Right atrium auricular region (tissue), 2 donors: ENCODE measurements at regions not wholly inside any gene's neighbourhood (a gene's known extent, or its start where the extent isn't known, plus 50 kb on each side); places are given as distances from the start of the nearest gene placed in this dataset.

Experiments
- DNase-seq: peaks from one replicate; pipeline ENCODE4 v3.0.0-alpha.2; 2019; ENCODE audit warnings: low spot score
- H3K27ac ChIP-seq, 2 donors: fragments of 200-600 bp; sonication (generic); 1 replicate in 1 of 2; 2 replicates in 1 of 2; pipeline ENCODE4 v1.5.1; 2016 to 2019
- H3K27me3 ChIP-seq, 2 donors: fragments of 200-600 bp; sonication (generic); one replicate each; pipeline versions ENCODE4 v1.5.1 to v1.6.0; 2017 to 2019
- H3K36me3 ChIP-seq: fragments of 200-600 bp; sonication (generic); one replicate; pipeline ENCODE4 v1.5.1; 2016
- H3K4me1 ChIP-seq, 2 donors: fragments of 200-600 bp; sonication (generic); one replicate each; pipeline versions ENCODE4 v1.5.1 to v1.6.0; 2017 to 2019
- H3K4me3 ChIP-seq, 2 donors: fragments of 200-600 bp; sonication (generic); 1 replicate in 1 of 2; 2 replicates in 1 of 2; pipeline ENCODE4 v1.5.1; 2017 to 2019; ENCODE audit warnings: mild to moderate bottlenecking in 1 of 2, moderate library complexity in 1 of 2
- H3K9me3 ChIP-seq, 2 donors: fragments of 200-600 bp; sonication (generic); one replicate each; pipeline ENCODE4 v1.5.1; 2019
- CTCF ChIP-seq, 2 donors: fragments of 200-600 bp; sonication (generic); IDR thresholded peaks; one replicate each; pipeline ENCODE4 v1.5.1; 2019; ENCODE audit warnings: antibody characterized with exemption in 2 of 2

GRCh38 chr7:16114633-16115032, 306.7 kb downstream of the CRPPA start:
- Histone ChIP-seq H3K4me1 (no peaks in the 10 kb centered on the region), H3K27ac (no peak overlapping the region), H3K9me3 (peaks cover 0 to 25% of the 10 kb centered on the region in 2 donors), H3K27me3 (no peaks in the 10 kb centered on the region), H3K36me3 (no peaks in the 10 kb centered on the region), H3K4me3 (no peak overlapping the region)
- DNase-seq = no peak
- peak in 1 of 2 donors; percentile 48 for TF ChIP-seq CTCF (IDR thresholded peaks at IDR 0.05)

GRCh38 chr7:16114071-16114470, 307.3 kb downstream of the CRPPA start:
- Histone ChIP-seq H3K9me3 (peaks cover 0 to 31% of the 10 kb centered on the region in 2 donors), H3K27me3 (no peaks in the 10 kb centered on the region), H3K4me1 (no peaks in the 10 kb centered on the region), H3K27ac (no peak overlapping the region), H3K36me3 (no peaks in the 10 kb centered on the region), H3K4me3 (no peak overlapping the region)
- DNase-seq = no peak
- no peak for TF ChIP-seq CTCF (IDR thresholded peaks at IDR 0.05)

- no peak overlapping the region for H3K4me3 ChIP-seq
- H3K4me1 ChIP-seq = no peaks in the 10 kb centered on the region
- DNase-seq = no peak
- H3K27me3 ChIP-seq = no peaks in the 10 kb centered on the region
- no peaks in the 10 kb centered on the region for H3K36me3 ChIP-seq
- no peak overlapping the region for H3K27ac ChIP-seq
- H3K9me3 ChIP-seq = peaks cover 0 to 41% of the 10 kb centered on the region in 2 donors
- no peak for TF ChIP-seq CTCF (IDR thresholded peaks at IDR 0.05)
Observed at GRCh38 chr7:16113058-16113457, 308.3 kb downstream of the CRPPA start.

- Histone ChIP-seq H3K27ac (no peak overlapping the region), H3K4me3 (no peak overlapping the region), H3K36me3 (no peaks in the 10 kb centered on the region), H3K27me3 (no peaks in the 10 kb centered on the region), H3K4me1 (no peaks in the 10 kb centered on the region), H3K9me3 (peaks cover 7 to 61% of the 10 kb centered on the region in 2 donors)
- no peak for DNase-seq
- TF ChIP-seq CTCF (IDR thresholded peaks at IDR 0.05) = no peak
Observed at GRCh38 chr7:16106869-16107268, 314.5 kb downstream of the CRPPA start.

GRCh38 chr7:16106300-16106699, 315.0 kb downstream of the CRPPA start:
- no peaks in the 10 kb centered on the region for H3K4me1 ChIP-seq
- no peak overlapping the region for H3K27ac ChIP-seq
- H3K36me3 ChIP-seq = no peaks in the 10 kb centered on the region
- no peaks in the 10 kb centered on the region for H3K27me3 ChIP-seq
- H3K9me3 ChIP-seq = peaks cover 7 to 62% of the 10 kb centered on the region in 2 donors
- no peak for TF ChIP-seq CTCF (IDR thresholded peaks at IDR 0.05)
- no peak for DNase-seq
- no peak overlapping the region for H3K4me3 ChIP-seq

- no peak for DNase-seq
- H3K4me3 ChIP-seq = no peak overlapping the region
- H3K27ac ChIP-seq = no peak overlapping the region
- peaks cover 0 to 14% of the 10 kb centered on the region in 2 donors for H3K4me1 ChIP-seq
- no peaks in the 10 kb centered on the region for H3K36me3 ChIP-seq
- H3K27me3 ChIP-seq = no peaks in the 10 kb centered on the region
- no peak for TF ChIP-seq CTCF (IDR thresholded peaks at IDR 0.05)
- peaks cover 0 to 7% of the 10 kb centered on the region in 2 donors for H3K9me3 ChIP-seq
Observed at GRCh38 chr7:16099302-16099849, 322.0 kb downstream of the CRPPA start.
